ENCODE measurements at regions not wholly inside any gene's neighbourhood (a gene's known extent, or its start where the extent isn't known, plus 50 kb on each side); places are given as distances from the start of the nearest gene placed in this dataset.

GRCh38 chr2:18426174-18426573 lies 134.3 kb downstream of the RDH14 start:
- DNase-seq (no peak), ATAC-seq (no peak)
- WGBS, 2 donors = 48 to 53% methylated on average over 1 of the region's 1 CpG
- Histone ChIP-seq H3K4me3 (no peak overlapping the region), H3K9me3 (no peaks in the 10 kb centered on the region), H3K27me3 (no peaks in the 10 kb centered on the region), H3K27ac (no peak overlapping the region), H3K4me1 (no peaks in the 10 kb centered on the region), H3K36me3 (replicated peaks in 1 of 2; ENCODE audit: insufficient read depth in 1 of 2, low read depth in 2 of 2) (no peaks in the 10 kb centered on the region)
- intact Hi-C loops (cut with DNase I) = no loop called here
- no peak for TF ChIP-seq CTCF (IDR thresholded peaks at IDR 0.05)

- WGBS, 2 donors = 58 to 63% methylated on average over 3 of the region's 3 CpGs
- ATAC-seq (no peak), DNase-seq (no peak)
- H3K36me3 ChIP-seq (replicated peaks in 1 of 2; ENCODE audit: insufficient read depth in 1 of 2, low read depth in 2 of 2) = no peaks in the 10 kb centered on the region
- TF ChIP-seq CTCF (IDR thresholded peaks at IDR 0.05) = no peak
- no peak for TF ChIP-seq POLR2A (IDR thresholded peaks at IDR 0.05)
- no peaks in the 10 kb centered on the region for H3K4me1 ChIP-seq
- no peak overlapping the region for H3K27ac ChIP-seq
- H3K4me3 ChIP-seq = no peak overlapping the region
- H3K9me3 ChIP-seq = no peaks in the 10 kb centered on the region
- H3K27me3 ChIP-seq = no peaks in the 10 kb centered on the region
- intact Hi-C loops (cut with DNase I) = no loop called here
Measured at GRCh38 chr2:18425210-18425703, 135.2 kb downstream of the RDH14 start.

- intact Hi-C loops (cut with DNase I) = no loop called here
- DNase-seq (no peak), ATAC-seq (no peak)
- no peaks in the 10 kb centered on the region for H3K36me3 ChIP-seq (replicated peaks in 1 of 2; ENCODE audit: insufficient read depth in 1 of 2, low read depth in 2 of 2)
- H3K9me3 ChIP-seq = no peaks in the 10 kb centered on the region
- H3K27ac ChIP-seq = no peak overlapping the region
- TF ChIP-seq CTCF (IDR thresholded peaks at IDR 0.05) (no peak), POLR2A (IDR thresholded peaks at IDR 0.05) (no peak)
- H3K4me1 ChIP-seq = no peaks in the 10 kb centered on the region
- no peak overlapping the region for H3K4me3 ChIP-seq
- no peaks in the 10 kb centered on the region for H3K27me3 ChIP-seq
Measured at GRCh38 chr2:18423636-18424035, 136.8 kb downstream of the RDH14 start.

GRCh38 chr2:18422432-18423165 lies 137.9 kb downstream of the RDH14 start:
- H3K27me3 ChIP-seq = no peaks in the 10 kb centered on the region
- H3K9me3 ChIP-seq = no peaks in the 10 kb centered on the region
- H3K27ac ChIP-seq = no peak overlapping the region
- intact Hi-C loops (cut with DNase I) = no loop called here
- no peaks in the 10 kb centered on the region for H3K4me1 ChIP-seq
- no peak for DNase-seq
- H3K4me3 ChIP-seq = no peak overlapping the region
- no peak for ATAC-seq
- no peak for TF ChIP-seq POLR2A (IDR thresholded peaks at IDR 0.05)
- TF ChIP-seq CTCF (IDR thresholded peaks at IDR 0.05) = no peak
- 57 to 87% methylated on average over 2 of the region's 2 CpGs for WGBS, 2 donors
- no peaks in the 10 kb centered on the region for H3K36me3 ChIP-seq (replicated peaks in 1 of 2; ENCODE audit: insufficient read depth in 1 of 2, low read depth in 2 of 2)
